WTC11 (cell line): ENCODE measurements at regions not wholly inside any gene's neighbourhood (a gene's known extent, or its start where the extent isn't known, plus 50 kb on each side); places are given as distances from the start of the nearest gene placed in this dataset.

Source experiments
- ATAC-seq: fragments of 200-7000 bp; cut with Tn5 transposase; 2 replicates; pipeline ENCODE4 v1.10.0; 2021; ENCODE audit warnings: mild to moderate bottlenecking, moderate library complexity
- CTCF ChIA-PET: fragments of 300-600 bp; sonication (Branson Sonifier 250); formaldehyde crosslinking; loops from one replicate; lab custom pipeline; 2021; ENCODE audit warnings: antibody characterized with exemption; lab: Charles Lee
- POLR2A ChIA-PET: fragments of 350-600 bp; sonication (Branson Sonifier 250); formaldehyde crosslinking; loops from one replicate; lab custom pipeline; 2021; ENCODE audit warnings: antibody characterized with exemption; lab: Charles Lee
- DNase-seq: peaks from one replicate; pipeline ENCODE4 v3.0.0; 2021; ENCODE audit warnings: low spot score
- H3K27ac Mint-ChIP-seq: 2 replicates; pipeline ENCODE4 v1.8.0; 2021; ENCODE audit warnings: mixed read lengths
- H3K27me3 Mint-ChIP-seq: 2 replicates; pipeline ENCODE4 v1.8.0; 2021; ENCODE audit warnings: low read depth, mild to moderate bottlenecking, moderate library complexity, mixed read lengths
- H3K36me3 Mint-ChIP-seq: 2 replicates; pipeline ENCODE4 v1.8.0; 2021; ENCODE audit warnings: mixed read lengths
- H3K4me1 Mint-ChIP-seq: 2 replicates; pipeline ENCODE4 v1.8.0; 2022; ENCODE audit warnings: mixed read lengths
- H3K4me3 Mint-ChIP-seq: 2 replicates; pipeline ENCODE4 v1.8.0; 2021; ENCODE audit warnings: mild to moderate bottlenecking, moderate library complexity, mixed read lengths
- H3K9me3 Mint-ChIP-seq: 2 replicates; pipeline ENCODE4 v1.8.0; 2021; ENCODE audit warnings: mixed read lengths
- AR ChIP-seq: fragments of 250-450 bp; sonication (Bioruptor Pico); IDR thresholded peaks from 2 replicates; pipeline ENCODE4 v1.9.0; 2021; ENCODE audit warnings: mild to moderate bottlenecking
- ATF2 ChIP-seq: sonication (generic); formaldehyde crosslinking; IDR thresholded peaks from 2 replicates; pipeline ENCODE4 v1.8.1; 2022; ENCODE audit warnings: low read depth, missing genetic modification reagents, borderline replicate concordance
- CREB1 ChIP-seq: sonication (generic); formaldehyde crosslinking; IDR thresholded peaks from 2 replicates; pipeline ENCODE4 v1.8.0; 2023; ENCODE audit warnings: mild to moderate bottlenecking, missing genetic modification reagents
- CTCF ChIP-seq: fragments of 200-600 bp; IDR thresholded peaks from 2 replicates; pipeline ENCODE4 v1.8.0; 2022; ENCODE audit warnings: antibody characterized with exemption
- FOXK1 ChIP-seq: sonication (generic); formaldehyde crosslinking; IDR thresholded peaks from 2 replicates; pipeline ENCODE4 v1.8.0; 2022; ENCODE audit warnings: mild to moderate bottlenecking, moderate library complexity, missing genetic modification reagents
- GABPB1 ChIP-seq: sonication (generic); formaldehyde crosslinking; IDR thresholded peaks from 2 replicates; pipeline ENCODE4 v1.8.1; 2023; ENCODE audit warnings: mild to moderate bottlenecking, missing genetic modification reagents
- GTF2I ChIP-seq: fragments of 250-450 bp; sonication (Bioruptor Pico); conservative IDR thresholded peaks from 2 replicates; pipeline ENCODE4 v1.4.0; 2021; ENCODE audit warnings: mild to moderate bottlenecking
- HMGA2 ChIP-seq: fragments of 250-450 bp; sonication (Bioruptor Pico); IDR thresholded peaks from 2 replicates; pipeline ENCODE4 v1.4.0; 2021; ENCODE audit warnings: mild to moderate bottlenecking, moderate library complexity
- JUN ChIP-seq: sonication (generic); formaldehyde crosslinking; IDR thresholded peaks from 2 replicates; pipeline ENCODE4 v1.8.0; 2023; ENCODE audit warnings: mild to moderate bottlenecking, missing genetic modification reagents
- NR1H2 ChIP-seq: sonication (generic); formaldehyde crosslinking; IDR thresholded peaks from 2 replicates; pipeline ENCODE4 v1.9.0; 2021; ENCODE audit warnings: mild to moderate bottlenecking, moderate library complexity, missing genetic modification reagents
- NR2C2 ChIP-seq: sonication (generic); formaldehyde crosslinking; IDR thresholded peaks from 2 replicates; pipeline ENCODE4 v1.8.0; 2022; ENCODE audit warnings: mild to moderate bottlenecking, missing genetic modification reagents
- SP1 ChIP-seq: sonication (generic); formaldehyde crosslinking; conservative IDR thresholded peaks from 2 replicates; pipeline ENCODE4 v1.8.1; 2022; ENCODE audit warnings: missing genetic modification reagents
- TEAD1 ChIP-seq: sonication (generic); formaldehyde crosslinking; IDR thresholded peaks from 2 replicates; pipeline ENCODE4 v1.8.0; 2022; ENCODE audit warnings: mild to moderate bottlenecking, missing genetic modification reagents
- TP53 ChIP-seq: sonication (generic); formaldehyde crosslinking; IDR thresholded peaks from 2 replicates; pipeline ENCODE4 v1.8.1; 2023; ENCODE audit warnings: mild to moderate bottlenecking, missing genetic modification reagents
- USF1 ChIP-seq: sonication (generic); formaldehyde crosslinking; IDR thresholded peaks from 2 replicates; pipeline ENCODE4 v1.8.0; 2022; ENCODE audit warnings: mild to moderate bottlenecking, missing genetic modification reagents
- ZBTB43 ChIP-seq: sonication (generic); formaldehyde crosslinking; IDR thresholded peaks from 2 replicates; pipeline ENCODE4 v1.8.1; 2023; ENCODE audit warnings: mild to moderate bottlenecking, missing genetic modification reagents
- ZMAT4 ChIP-seq: fragments of 250-450 bp; sonication (Bioruptor Pico); IDR thresholded peaks from 2 replicates; pipeline ENCODE4 v1.9.0; 2021; ENCODE audit warnings: mild to moderate bottlenecking
- ZNF121 ChIP-seq: sonication (generic); formaldehyde crosslinking; IDR thresholded peaks from 2 replicates; pipeline ENCODE4 v1.8.0; 2023; ENCODE audit warnings: missing genetic modification reagents
- ZNF138 ChIP-seq: sonication (generic); formaldehyde crosslinking; conservative IDR thresholded peaks from 2 replicates; pipeline ENCODE4 v1.8.1; 2022; ENCODE audit warnings: mild to moderate bottlenecking, moderate library complexity, missing genetic modification reagents
- ZNF396 ChIP-seq: fragments of 250-450 bp; sonication (Bioruptor Pico); IDR thresholded peaks from 2 replicates; pipeline ENCODE4 v1.8.0; 2021; ENCODE audit warnings: mild to moderate bottlenecking, moderate library complexity, borderline replicate concordance
- ZNF532 ChIP-seq: fragments of 250-450 bp; sonication (Bioruptor Pico); IDR thresholded peaks from 2 replicates; pipeline ENCODE4 v1.9.0; 2021; ENCODE audit warnings: mild to moderate bottlenecking, borderline replicate concordance

- H3K36me3 Mint-ChIP-seq, result no peaks in the 10 kb centered on the region
- no peak overlapping the region for H3K27ac Mint-ChIP-seq
- TF ChIP-seq ZNF396 (CRISPR knock-in tag) (no peak), GTF2I (CRISPR knock-in tag) (no peak), ATF2 (CRISPR knock-in tag) (no peak), SP1 (CRISPR knock-in tag) (no peak), HMGA2 (no peak), FOXK1 (no peak), USF1 (CRISPR knock-in tag) (no peak), JUN (CRISPR knock-in tag) (no peak), GABPB1 (CRISPR knock-in tag) (no peak), NR1H2 (CRISPR knock-in tag) (no peak), ZNF138 (CRISPR knock-in tag) (no peak), ZNF532 (no peak), TEAD1 (CRISPR knock-in tag) (no peak), NR2C2 (CRISPR knock-in tag) (no peak), ZNF121 (CRISPR knock-in tag) (no peak), AR (no peak), ZMAT4 (CRISPR knock-in tag) (no peak)
- ChIA-PET CTCF (no interaction called here), POLR2A (no interaction called here)
- no peak overlapping the region for H3K4me3 Mint-ChIP-seq
- ATAC-seq, result no peak
- no peaks in the 10 kb centered on the region for H3K4me1 Mint-ChIP-seq
- no peaks in the 10 kb centered on the region for H3K27me3 Mint-ChIP-seq
- DNase-seq, result no peak
- peaks cover 4% of the 10 kb centered on the region; the same call in 1 of the 2 replicates for H3K9me3 Mint-ChIP-seq
These were observed 326.4 kb upstream of the LYPLAL1 start for GRCh38 chr1:218847089-218847768.

- ChIA-PET POLR2A (no interaction called here), CTCF (no interaction called here)
- Mint-ChIP-seq H3K36me3 (no peaks in the 10 kb centered on the region), H3K4me3 (no peak overlapping the region), H3K9me3 (no peaks in the 10 kb centered on the region), H3K27ac (no peak overlapping the region), H3K27me3 (no peaks in the 10 kb centered on the region), H3K4me1 (no peaks in the 10 kb centered on the region)
- DNase-seq, result no peak
- no peak for TF ChIP-seq ZBTB43 (CRISPR knock-in tag)
- no peak for TF ChIP-seq CTCF
- no peak for TF ChIP-seq CREB1
- no peak for TF ChIP-seq TP53 (CRISPR knock-in tag)
- TF ChIP-seq ATF2 (CRISPR knock-in tag), result no peak
- ATAC-seq, result no peak
These were observed 325.7 kb upstream of the LYPLAL1 start for GRCh38 chr1:218848009-218848408.
